GM23248 (cell line): ENCODE measurements at regions not wholly inside any gene's neighbourhood (a gene's known extent, or its start where the extent isn't known, plus 50 kb on each side); places are given as distances from the start of the nearest gene placed in this dataset.

Experiments
- EZH2 ChIP-seq: fragments of 200-600 bp; sonication (generic); IDR thresholded peaks from 2 replicates; pipeline ENCODE4 v1.6.1; 2018; ENCODE audit warnings: antibody characterized with exemption, mild to moderate bottlenecking; ENCODE audit not compliant: insufficient read depth, poor library complexity, severe bottlenecking
- EZH2phosphoT487 ChIP-seq: fragments of 200-600 bp; sonication (generic); IDR thresholded peaks from 2 replicates; pipeline ENCODE4 v1.6.1; 2018; ENCODE audit warnings: antibody characterized with exemption, moderate library complexity, mild to moderate bottlenecking, low read depth; ENCODE audit not compliant: insufficient read depth

DNA sequence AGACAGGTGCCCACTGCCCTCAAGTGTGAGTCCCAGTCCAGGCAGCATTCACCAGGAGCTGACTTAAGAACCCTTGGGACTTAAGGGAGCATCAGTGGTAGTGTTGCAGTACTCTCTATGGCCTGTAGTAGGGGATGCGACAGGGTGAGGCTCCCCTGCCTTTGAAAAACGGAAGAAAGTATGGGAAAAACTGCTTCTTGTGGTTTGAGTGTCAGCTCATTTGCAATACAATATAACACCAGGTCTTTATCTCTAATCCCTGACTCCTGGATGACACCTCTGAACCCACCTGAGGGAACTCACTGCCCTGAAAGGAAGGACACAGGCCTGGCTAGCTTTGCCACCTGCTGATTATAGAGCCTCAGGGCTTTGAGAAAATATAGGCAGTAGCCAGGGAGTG, 176.0 kb downstream of the SMARCA1 start:
- TF ChIP-seq EZH2 (no peak), EZH2phosphoT487 (no peak)
